Cardiac fibroblast (primary cell): ENCODE measurements at regions not wholly inside any gene's neighbourhood (a gene's known extent, or its start where the extent isn't known, plus 50 kb on each side); places are given as distances from the start of the nearest gene placed in this dataset.

Source experiments
- DNase-seq, 2 donors: peaks; one replicate each; pipeline versions ENCODE4 v3.0.0 to v3.0.0-alpha.2; 2010; ENCODE audit warnings: low read depth in 2 of 2
- H3K4me3 ChIP-seq, 2 donors: replicated peaks in 1 of 2; 1 replicate in 1 of 2; 2 replicates in 1 of 2; pipeline ENCODE4 v1.5.1; 2011; ENCODE audit warnings: low read depth in 2 of 2, low read length in 2 of 2, mild to moderate bottlenecking in 2 of 2, moderate library complexity in 1 of 2
- CTCF ChIP-seq: IDR thresholded peaks from one replicate; pipeline ENCODE4 v1.5.1; 2011; ENCODE audit warnings: low read depth, mild to moderate bottlenecking, low read length, inconsistent platforms

- TF ChIP-seq CTCF = no peak
- no peak for DNase-seq
- no peak overlapping the region for H3K4me3 ChIP-seq
Observed at GRCh38 chr9:126223798-126224531, 102.7 kb upstream of the MVB12B start.

- H3K4me3 ChIP-seq = no peak overlapping the region
- no peak for TF ChIP-seq CTCF
- DNase-seq = no peak
Observed at GRCh38 chr9:126225611-126226609, 100.7 kb upstream of the MVB12B start.

GRCh38 chr9:126226991-126227936, 99.4 kb upstream of the MVB12B start:
- no peak for DNase-seq
- no peak for TF ChIP-seq CTCF
- H3K4me3 ChIP-seq = no peak overlapping the region

GRCh38 chr9:126228111-126228780, 98.4 kb upstream of the MVB12B start:
- no peak for DNase-seq
- TF ChIP-seq CTCF = no peak
- no peak overlapping the region for H3K4me3 ChIP-seq

GRCh38 chr9:126228781-126229444, 97.7 kb upstream of the MVB12B start:
- peak; percentile 98 for TF ChIP-seq CTCF
- peak; percentile 74 to 75 for DNase-seq
- no peak overlapping the region for H3K4me3 ChIP-seq
